Head of caudate nucleus (tissue), 42 donors: ENCODE measurements at regions not wholly inside any gene's neighbourhood (a gene's known extent, or its start where the extent isn't known, plus 50 kb on each side); places are given as distances from the start of the nearest gene placed in this dataset.
A peak's percentile ranks its signal among the peaks of the same experiment; 100 is the strongest.

Experiments
- DNase-seq, 42 donors: peaks; one replicate each; pipeline versions ENCODE4 v3.0.0 to v3.0.0-alpha.2; 2020 to 2021; ENCODE audit warnings: mixed read lengths in 7 of 42
- intact Hi-C: fragments of 100-400 bp; cut with DNase I; formaldehyde crosslinking; loops from one replicate; pipeline ENCODE4 v1.15.0; 2022

DNA sequence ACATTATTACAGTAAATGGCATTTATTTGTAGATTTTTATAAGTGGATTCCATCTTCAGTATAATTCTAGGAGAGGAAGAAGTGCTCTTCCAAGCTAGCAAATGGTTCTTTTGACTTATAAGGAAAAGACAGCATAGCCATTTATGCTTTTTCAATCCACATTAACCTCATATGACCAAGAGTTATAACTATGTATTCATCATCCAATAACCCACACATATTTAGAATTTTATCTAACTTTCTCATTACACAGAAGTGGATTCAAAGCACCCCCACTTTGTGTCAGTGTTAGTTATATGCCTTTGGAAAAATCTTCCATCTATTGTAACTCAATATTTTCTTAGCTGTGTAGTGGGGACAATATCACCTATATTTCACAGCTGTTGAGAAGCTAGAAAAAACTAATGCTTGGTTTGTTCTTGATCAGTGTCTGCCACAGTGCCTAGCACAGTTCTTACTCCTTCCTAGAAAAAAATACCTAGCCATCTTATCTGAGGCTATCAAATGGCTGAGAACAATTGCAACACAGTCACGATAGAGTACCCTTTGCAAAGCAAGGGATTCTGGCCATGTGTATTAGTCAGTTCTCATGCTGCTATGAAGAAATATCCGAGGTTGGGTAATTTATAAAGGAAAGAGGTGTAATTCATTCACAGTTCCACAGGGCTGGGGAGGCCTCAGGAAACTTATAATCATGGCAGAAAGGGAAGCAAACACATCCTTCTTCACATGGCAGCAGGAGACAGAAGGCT lies 986.3 kb downstream of the TFAP2A start:
- intact Hi-C loops: no loop called here
- no peak for DNase-seq

DNA sequence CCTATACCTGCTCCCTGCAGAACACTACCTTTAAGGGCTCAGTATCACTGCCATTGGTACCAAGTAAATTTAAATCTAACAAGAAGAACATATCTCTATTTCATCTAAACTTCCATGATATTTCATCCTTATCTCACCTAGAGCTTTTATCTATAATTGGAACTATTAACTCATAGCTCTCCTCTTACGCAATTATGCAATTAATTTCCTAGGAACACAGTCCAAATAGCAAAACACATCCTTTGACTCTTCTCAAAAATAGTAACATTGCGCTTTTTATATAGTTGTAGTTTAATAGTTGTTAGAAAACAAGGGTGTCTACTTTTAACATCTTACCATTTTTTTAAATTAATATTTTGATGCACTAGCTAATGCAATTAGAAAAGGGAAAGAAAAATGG lies 986.8 kb upstream of the SLC35B3 start:
- intact Hi-C loops: no loop called here
- no peak for DNase-seq

DNA sequence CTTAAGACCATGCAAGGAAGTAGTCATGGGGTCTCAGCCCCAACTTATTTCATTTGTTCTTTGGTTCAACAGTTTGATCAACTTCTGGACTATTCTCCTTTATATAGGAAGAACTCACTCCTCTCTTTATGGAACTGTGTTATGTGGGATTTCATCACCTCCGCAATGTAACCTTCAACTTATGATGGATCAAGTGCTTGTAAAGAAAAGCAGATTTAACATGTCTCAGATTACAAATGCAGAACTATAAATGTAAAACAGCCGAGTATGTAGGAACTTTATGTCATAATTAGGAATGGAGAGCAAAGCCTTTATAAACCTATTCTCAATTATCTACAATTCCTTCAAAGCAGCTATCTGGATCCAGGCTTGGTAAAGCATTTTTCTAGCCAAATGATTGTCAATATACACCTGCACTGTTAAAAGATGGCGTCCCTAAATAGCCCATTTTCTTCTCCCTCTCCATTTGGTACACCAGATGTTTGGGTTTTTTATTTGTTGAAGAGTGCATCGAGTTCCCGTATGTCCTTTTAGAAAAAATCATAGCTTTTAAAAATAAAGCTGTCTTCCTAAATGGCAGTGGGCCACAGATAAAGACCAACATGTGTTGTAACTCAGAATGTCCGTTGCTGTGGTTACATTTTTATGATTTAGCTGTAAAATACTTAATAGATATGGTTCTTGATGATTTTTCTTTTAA lies 985.1 kb upstream of the SLC35B3 start:
- no peak for DNase-seq
- intact Hi-C loops: no loop called here

- intact Hi-C loops: no loop called here
Measured at GRCh38 chr6:9417400-9417799, 982.1 kb upstream of the SLC35B3 start.

GRCh38 chr6:9412951-9413559 lies 977.7 kb upstream of the SLC35B3 start:
- intact Hi-C loops: no loop called here
- peak in 12 of 42 donors; percentile 3 to 48 (median 12) for DNase-seq

More at GRCh38 chr6:9417400-9417799, 982.1 kb upstream of the SLC35B3 start:
- DNase-seq: no peak

DNA sequence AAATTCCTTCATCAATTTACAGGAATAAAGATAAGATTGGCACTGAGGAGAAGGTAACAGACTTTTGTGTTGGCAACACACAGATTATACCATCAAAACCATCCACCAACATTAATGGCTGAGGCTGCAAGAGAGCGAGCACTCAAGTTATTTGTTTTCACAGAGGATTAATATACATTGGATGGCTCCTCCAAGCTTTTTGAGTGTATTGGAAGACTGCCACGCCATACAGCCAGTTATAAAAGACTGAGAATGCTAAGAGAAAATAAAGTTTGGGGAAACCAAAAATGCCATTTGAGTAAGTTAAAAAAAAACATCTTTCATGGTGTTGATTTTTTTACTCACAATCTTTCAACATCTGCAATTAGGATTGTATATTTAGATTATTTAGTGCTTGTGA lies 973.8 kb upstream of the SLC35B3 start:
- DNase-seq: no peak
- intact Hi-C loops: no loop called here

DNA sequence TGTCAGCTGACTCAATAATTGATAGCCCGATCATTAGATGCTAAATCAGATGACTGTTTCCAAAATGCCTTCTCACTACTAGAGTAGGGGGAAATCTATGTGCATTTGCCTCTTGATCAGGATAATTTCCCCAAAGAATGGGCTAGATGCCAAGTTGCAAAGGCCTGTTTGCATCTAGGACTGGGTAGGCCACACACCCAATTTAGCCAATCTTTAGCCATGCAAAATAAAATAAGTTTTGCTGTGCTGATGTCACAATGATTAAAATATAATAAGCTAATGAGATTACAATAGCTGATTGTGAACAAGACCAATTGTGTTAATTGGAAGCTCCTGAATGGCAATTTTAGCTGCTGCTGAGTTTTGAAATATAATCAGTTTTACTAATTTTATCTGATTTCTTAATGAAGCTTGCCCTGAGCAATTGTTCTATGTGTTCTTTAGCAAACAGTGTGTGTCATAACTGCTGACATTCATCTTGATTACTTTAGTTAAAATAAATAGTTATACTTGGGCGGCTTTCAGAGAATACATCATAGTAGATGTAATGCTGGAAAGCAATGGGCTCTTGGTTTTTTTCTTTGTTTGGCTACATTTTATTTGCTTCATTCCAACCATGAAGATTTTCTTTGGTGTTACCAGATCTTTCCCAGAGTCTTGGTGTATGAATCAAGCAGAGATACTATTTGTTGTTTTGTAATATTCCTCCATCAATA lies 973.2 kb upstream of the SLC35B3 start:
- intact Hi-C loops: no loop called here

GRCh38 chr6:9405825-9406224 lies 970.5 kb upstream of the SLC35B3 start:
- DNase-seq: no peak
- intact Hi-C loops: no loop called here

More for the DNA sequence above, 973.2 kb upstream of the SLC35B3 start:
- no peak for DNase-seq

GRCh38 chr6:9405369-9405768 lies 970.0 kb upstream of the SLC35B3 start:
- no peak for DNase-seq
- intact Hi-C loops: no loop called here

- intact Hi-C loops: no loop called here
- DNase-seq: no peak
Measured at GRCh38 chr6:9404351-9405146, 969.2 kb upstream of the SLC35B3 start.

DNA sequence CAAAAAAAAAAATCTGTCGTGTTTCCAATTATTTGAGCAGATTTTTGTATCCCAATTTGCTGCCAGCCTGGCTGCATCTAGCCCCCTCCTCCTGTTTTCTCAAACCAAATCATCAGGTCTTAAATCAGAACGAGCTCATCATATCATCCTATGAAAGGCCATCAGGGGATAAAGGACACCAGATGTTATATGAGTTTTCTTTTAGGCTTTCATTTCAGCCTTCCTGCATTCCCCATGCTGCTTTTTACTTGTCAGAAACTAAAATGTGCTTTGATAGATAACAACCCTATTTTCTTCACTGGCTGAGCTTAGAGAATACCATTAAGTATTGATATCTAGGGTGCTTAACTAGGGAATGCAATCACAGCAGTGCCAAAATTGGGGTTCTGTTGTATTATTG lies 968.4 kb upstream of the SLC35B3 start:
- intact Hi-C loops: no loop called here
- no peak for DNase-seq

DNA sequence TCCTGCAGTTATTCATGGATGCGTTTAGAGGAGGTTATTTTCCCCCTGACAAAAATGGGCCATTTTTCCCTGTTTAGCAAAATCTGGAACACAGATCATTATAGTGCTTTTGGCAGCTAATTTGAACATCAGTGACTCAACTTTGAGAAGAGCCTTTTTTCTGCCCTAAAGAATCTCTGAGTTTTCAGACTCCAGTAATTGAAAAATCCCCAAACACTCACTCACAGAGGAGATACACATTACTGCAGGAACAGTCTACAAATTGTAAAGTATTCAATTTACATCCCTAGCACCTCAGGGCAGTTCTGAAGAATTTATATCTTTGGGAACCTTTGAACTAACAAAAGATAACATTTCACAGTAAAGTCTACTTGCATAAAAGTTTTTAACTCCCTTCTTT lies 966.6 kb upstream of the SLC35B3 start:
- no peak for DNase-seq
- intact Hi-C loops: no loop called here

GRCh38 chr6:9399916-9400315 lies 964.6 kb upstream of the SLC35B3 start:
- no peak for DNase-seq
- intact Hi-C loops: no loop called here

GRCh38 chr6:9398767-9399373 lies 963.5 kb upstream of the SLC35B3 start:
- peak in 41 of 42 donors; percentile 11 to 77 (median 37) for DNase-seq
- intact Hi-C loops: no loop called here

DNA sequence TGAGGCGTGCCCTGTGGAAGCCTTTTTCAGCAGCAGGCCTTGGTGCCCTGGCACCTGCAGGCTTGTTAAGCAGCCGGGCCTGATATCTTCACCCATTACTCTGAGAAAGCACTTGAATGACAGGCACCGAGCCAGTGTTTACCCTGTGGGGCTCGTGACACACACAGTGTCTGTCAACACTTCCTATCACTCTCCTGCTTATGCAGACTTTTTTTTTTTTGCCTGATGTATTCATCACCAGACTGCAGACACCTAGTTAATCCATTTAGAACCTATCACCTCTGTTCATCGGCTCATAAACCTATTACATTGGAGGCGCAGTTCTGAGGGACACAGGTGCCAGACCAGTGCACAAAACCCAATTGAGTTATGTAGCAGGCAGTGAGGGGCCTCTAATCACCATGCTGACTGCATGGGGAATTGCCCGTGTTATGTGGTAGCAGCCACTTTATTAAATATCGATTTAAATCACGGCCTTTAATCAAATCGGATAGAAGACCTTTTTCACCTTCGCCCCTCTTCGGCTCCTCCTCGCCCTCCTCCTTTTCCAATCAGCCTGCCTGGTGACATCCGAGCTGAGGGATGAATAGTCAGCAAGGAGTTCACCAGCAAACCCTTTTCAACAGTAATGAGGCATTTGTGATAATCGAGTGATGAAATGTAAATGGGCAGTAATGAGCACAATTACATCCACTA lies 962.9 kb upstream of the SLC35B3 start:
- peak in 3 of 42 donors; percentile 1 to 28 (median 10) for DNase-seq
- intact Hi-C loops: no loop called here

- intact Hi-C loops: no loop called here
- no peak for DNase-seq
Measured at GRCh38 chr6:9388596-9388995, 953.3 kb upstream of the SLC35B3 start.

- intact Hi-C loops: no loop called here
- no peak for DNase-seq
Measured at GRCh38 chr6:9380568-9380967, 945.2 kb upstream of the SLC35B3 start.

- intact Hi-C loops: no loop called here
- DNase-seq: no peak
Measured at GRCh38 chr6:9373308-9373707, 938.0 kb upstream of the SLC35B3 start.
